ENCODE measurements at regions not wholly inside any gene's neighbourhood (a gene's known extent, or its start where the extent isn't known, plus 50 kb on each side); places are given as distances from the start of the nearest gene placed in this dataset.

- TF ChIP-seq KLF13 (CRISPR knock-in tag; IDR thresholded peaks at IDR 0.05) (no peak), MED1 (CRISPR knock-in tag; IDR thresholded peaks at IDR 0.05) (peak; percentile 56; the same call in 1 of the 2 replicates), ZIK1 (CRISPR knock-in tag; IDR thresholded peaks at IDR 0.05; ENCODE audit: borderline replicate concordance, low read depth) (no peak), ELF3 (CRISPR knock-in tag; IDR thresholded peaks at IDR 0.05) (peak; percentile 78), FOXJ3 (CRISPR knock-in tag; IDR thresholded peaks at IDR 0.05; ENCODE audit: borderline replicate concordance) (0 out of 2 replicates have a peak, but pooled peaks have one; percentile 33), ARHGAP35 (CRISPR knock-in tag; IDR thresholded peaks at IDR 0.05; ENCODE audit: borderline replicate concordance) (no peak), ZNF432 (CRISPR knock-in tag; IDR thresholded peaks at IDR 0.05; ENCODE audit: borderline replicate concordance) (no peak), HDAC2 (CRISPR knock-in tag; IDR thresholded peaks at IDR 0.05) (peak; percentile 59), ZNF605 (CRISPR knock-in tag; IDR thresholded peaks at IDR 0.05) (no peak), DMTF1 (CRISPR knock-in tag; IDR thresholded peaks at IDR 0.05) (0 out of 2 replicates have a peak, but pooled peaks have one; percentile 45), ZNF230 (CRISPR knock-in tag; IDR thresholded peaks at IDR 0.05) (no peak), MIXL1 (CRISPR knock-in tag; IDR thresholded peaks at IDR 0.05) (peak; percentile 85), ZGPAT (CRISPR knock-in tag; IDR thresholded peaks at IDR 0.05) (peak; percentile 69), DPF2 (CRISPR knock-in tag; IDR thresholded peaks at IDR 0.05; ENCODE audit: borderline replicate concordance, low read depth) (no peak), HMGXB4 (CRISPR knock-in tag; IDR thresholded peaks at IDR 0.05; ENCODE audit: borderline replicate concordance in 1 of 2, low read depth in 1 of 2) (peak in 1 of 2 experiments; percentile 22; a peak in 1 of 4 replicates)
- TF ChIP-seq, protein P1, sequence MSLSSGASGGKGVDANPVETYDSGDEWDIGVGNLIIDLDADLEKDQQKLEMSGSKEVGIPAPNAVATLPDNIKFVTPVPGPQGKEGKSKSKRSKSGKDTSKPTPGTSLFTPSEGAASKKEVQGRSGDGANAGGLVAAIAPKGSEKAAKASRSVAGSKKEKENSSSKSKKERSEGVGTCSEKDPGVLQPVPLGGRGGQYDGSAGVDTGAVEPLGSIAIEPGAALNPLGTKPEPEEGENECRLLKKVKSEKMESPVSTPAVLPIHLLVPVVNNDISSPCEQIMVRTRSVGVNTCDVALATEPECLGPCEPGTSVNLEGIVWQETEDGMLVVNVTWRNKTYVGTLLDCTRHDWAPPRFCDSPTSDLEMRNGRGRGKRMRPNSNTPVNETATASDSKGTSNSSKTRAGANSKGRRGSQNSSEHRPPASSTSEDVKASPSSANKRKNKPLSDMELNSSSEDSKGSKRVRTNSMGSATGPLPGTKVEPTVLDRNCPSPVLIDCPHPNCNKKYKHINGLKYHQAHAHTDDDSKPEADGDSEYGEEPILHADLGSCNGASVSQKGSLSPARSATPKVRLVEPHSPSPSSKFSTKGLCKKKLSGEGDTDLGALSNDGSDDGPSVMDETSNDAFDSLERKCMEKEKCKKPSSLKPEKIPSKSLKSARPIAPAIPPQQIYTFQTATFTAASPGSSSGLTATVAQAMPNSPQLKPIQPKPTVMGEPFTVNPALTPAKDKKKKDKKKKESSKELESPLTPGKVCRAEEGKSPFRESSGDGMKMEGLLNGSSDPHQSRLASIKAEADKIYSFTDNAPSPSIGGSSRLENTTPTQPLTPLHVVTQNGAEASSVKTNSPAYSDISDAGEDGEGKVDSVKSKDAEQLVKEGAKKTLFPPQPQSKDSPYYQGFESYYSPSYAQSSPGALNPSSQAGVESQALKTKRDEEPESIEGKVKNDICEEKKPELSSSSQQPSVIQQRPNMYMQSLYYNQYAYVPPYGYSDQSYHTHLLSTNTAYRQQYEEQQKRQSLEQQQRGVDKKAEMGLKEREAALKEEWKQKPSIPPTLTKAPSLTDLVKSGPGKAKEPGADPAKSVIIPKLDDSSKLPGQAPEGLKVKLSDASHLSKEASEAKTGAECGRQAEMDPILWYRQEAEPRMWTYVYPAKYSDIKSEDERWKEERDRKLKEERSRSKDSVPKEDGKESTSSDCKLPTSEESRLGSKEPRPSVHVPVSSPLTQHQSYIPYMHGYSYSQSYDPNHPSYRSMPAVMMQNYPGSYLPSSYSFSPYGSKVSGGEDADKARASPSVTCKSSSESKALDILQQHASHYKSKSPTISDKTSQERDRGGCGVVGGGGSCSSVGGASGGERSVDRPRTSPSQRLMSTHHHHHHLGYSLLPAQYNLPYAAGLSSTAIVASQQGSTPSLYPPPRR (CRISPR knock-in tag; IDR thresholded peaks at IDR 0.05; ENCODE audit: borderline replicate concordance) = peak; percentile 42; the same call in 1 of the 2 replicates
- TF ChIP-seq, protein P2, sequence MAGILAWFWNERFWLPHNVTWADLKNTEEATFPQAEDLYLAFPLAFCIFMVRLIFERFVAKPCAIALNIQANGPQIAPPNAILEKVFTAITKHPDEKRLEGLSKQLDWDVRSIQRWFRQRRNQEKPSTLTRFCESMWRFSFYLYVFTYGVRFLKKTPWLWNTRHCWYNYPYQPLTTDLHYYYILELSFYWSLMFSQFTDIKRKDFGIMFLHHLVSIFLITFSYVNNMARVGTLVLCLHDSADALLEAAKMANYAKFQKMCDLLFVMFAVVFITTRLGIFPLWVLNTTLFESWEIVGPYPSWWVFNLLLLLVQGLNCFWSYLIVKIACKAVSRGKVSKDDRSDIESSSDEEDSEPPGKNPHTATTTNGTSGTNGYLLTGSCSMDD (CRISPR knock-in tag; IDR thresholded peaks at IDR 0.05) = no peak
Measured at GRCh38 chr5:82622711-82623514, 344.8 kb upstream of the RPS23 start (continued).

Data from HepG2 (cell line).